Neural progenitor cell (in vitro differentiated cells): ENCODE measurements at regions not wholly inside any gene's neighbourhood (a gene's known extent, or its start where the extent isn't known, plus 50 kb on each side); places are given as distances from the start of the nearest gene placed in this dataset.

Source experiments
- DNase-seq: peaks from one replicate; pipeline ENCODE4 v3.0.0-alpha.2; 2016; ENCODE audit warnings: low spot score
- H2AFZ ChIP-seq: fragments of 200-600 bp; sonication (generic); replicated peaks from 2 replicates; pipeline ENCODE4 v1.6.1; 2016; ENCODE audit warnings: antibody characterized with exemption
- H3F3A ChIP-seq: fragments of 200-600 bp; sonication (generic); 2 replicates; pipeline ENCODE4 v1.6.1; 2016; ENCODE audit warnings: antibody characterized with exemption, low read depth
- H3K27ac ChIP-seq: fragments of 200-600 bp; sonication (generic); 2 replicates; pipeline ENCODE4 v1.5.1; 2016; ENCODE audit warnings: mild to moderate bottlenecking
- H3K27me3 ChIP-seq: fragments of 200-600 bp; sonication (generic); 2 replicates; pipeline ENCODE4 v1.6.1; 2016; ENCODE audit warnings: mild to moderate bottlenecking, moderate library complexity
- H3K36me3 ChIP-seq: fragments of 200-600 bp; sonication (generic); 2 replicates; pipeline ENCODE4 v1.5.1; 2016
- H3K4me1 ChIP-seq: fragments of 200-600 bp; sonication (generic); 2 replicates; pipeline ENCODE4 v1.6.1; 2016; ENCODE audit warnings: mixed run types
- H3K4me2 ChIP-seq: fragments of 200-600 bp; sonication (generic); 2 replicates; pipeline ENCODE4 v1.6.1; 2016
- H3K4me3 ChIP-seq: fragments of 200-600 bp; sonication (generic); 2 replicates; pipeline ENCODE4 v1.5.1; 2016
- H3K79me2 ChIP-seq: fragments of 200-600 bp; sonication (generic); 2 replicates; pipeline ENCODE4 v1.6.1; 2016; ENCODE audit warnings: low read depth
- H3K9ac ChIP-seq: fragments of 200-600 bp; sonication (generic); 2 replicates; pipeline ENCODE4 v1.6.1; 2016
- H3K9me3 ChIP-seq: fragments of 200-600 bp; sonication (generic); 2 replicates; pipeline ENCODE4 v1.5.1; 2016; ENCODE audit warnings: low read depth
- H4K20me1 ChIP-seq: fragments of 200-600 bp; sonication (generic); 2 replicates; pipeline ENCODE4 v1.6.1; 2016; ENCODE audit warnings: low read depth
- H3K27ac Mint-ChIP-seq: 3 replicates; pipeline ENCODE4 v1.8.0; 2021; ENCODE audit warnings: mixed read lengths
- H3K27me3 Mint-ChIP-seq: 2 replicates; pipeline ENCODE4 v1.8.0; 2022; ENCODE audit warnings: low read depth, mild to moderate bottlenecking, inconsistent platforms, moderate library complexity, mixed read lengths; ENCODE audit not compliant: insufficient read depth
- H3K36me3 Mint-ChIP-seq: 3 replicates; pipeline ENCODE4 v1.8.0; 2021; ENCODE audit warnings: mixed read lengths
- H3K4me1 Mint-ChIP-seq: 3 replicates; pipeline ENCODE4 v1.8.0; 2021; ENCODE audit warnings: mixed read lengths
- H3K4me3 Mint-ChIP-seq: 3 replicates; pipeline ENCODE4 v1.8.0; 2021; ENCODE audit warnings: mild to moderate bottlenecking, moderate library complexity, mixed read lengths
- H3K9me3 Mint-ChIP-seq: 3 replicates; pipeline ENCODE4 v1.8.0; 2020; ENCODE audit warnings: mixed read lengths
- EZH2 ChIP-seq: fragments of 200-600 bp; sonication (generic); IDR thresholded peaks from 2 replicates; pipeline ENCODE4 v1.6.1; 2017; ENCODE audit warnings: antibody characterized with exemption, mild to moderate bottlenecking, moderate library complexity
- EZH2phosphoT487 ChIP-seq: fragments of 200-600 bp; sonication (generic); IDR thresholded peaks from 2 replicates; pipeline ENCODE4 v1.6.1; 2017; ENCODE audit warnings: antibody characterized with exemption
- TF ChIP-seq, protein P1 (sequence below): fragments of 200-600 bp; sonication (generic); IDR thresholded peaks from 2 replicates; pipeline ENCODE4 v1.5.1; 2017; ENCODE audit warnings: antibody characterized with exemption, mild to moderate bottlenecking

GRCh38 chr6:163836876-163837690 is 422.6 kb downstream of the QKI start:
- H4K20me1 ChIP-seq = no peaks in the 10 kb centered on the region
- no peaks in the 10 kb centered on the region for H3K27me3 ChIP-seq
- Mint-ChIP-seq H3K4me1 (peaks cover 27% of the 10 kb centered on the region), H3K9me3 (peaks cover 25% of the 10 kb centered on the region), H3K36me3 (peaks cover 4% of the 10 kb centered on the region), H3K27ac (peak overlapping the region; percentile 59), H3K4me3 (no peak overlapping the region), H3K27me3 (peaks cover 8% of the 10 kb centered on the region)
- peaks cover 21% of the 10 kb centered on the region for H3K4me1 ChIP-seq
- H3K79me2 ChIP-seq = no peaks in the 10 kb centered on the region
- H2AFZ ChIP-seq = peak overlapping the region; percentile 63
- H3K9me3 ChIP-seq = peaks cover 5% of the 10 kb centered on the region
- peak overlapping the region; percentile 43 for H3K27ac ChIP-seq
- no peak overlapping the region for H3K4me3 ChIP-seq
- peak overlapping the region; percentile 27 for H3K4me2 ChIP-seq
- H3K36me3 ChIP-seq = no peaks in the 10 kb centered on the region
- TF ChIP-seq EZH2 (no peak), EZH2phosphoT487 (no peak)
- TF ChIP-seq, protein P1, sequence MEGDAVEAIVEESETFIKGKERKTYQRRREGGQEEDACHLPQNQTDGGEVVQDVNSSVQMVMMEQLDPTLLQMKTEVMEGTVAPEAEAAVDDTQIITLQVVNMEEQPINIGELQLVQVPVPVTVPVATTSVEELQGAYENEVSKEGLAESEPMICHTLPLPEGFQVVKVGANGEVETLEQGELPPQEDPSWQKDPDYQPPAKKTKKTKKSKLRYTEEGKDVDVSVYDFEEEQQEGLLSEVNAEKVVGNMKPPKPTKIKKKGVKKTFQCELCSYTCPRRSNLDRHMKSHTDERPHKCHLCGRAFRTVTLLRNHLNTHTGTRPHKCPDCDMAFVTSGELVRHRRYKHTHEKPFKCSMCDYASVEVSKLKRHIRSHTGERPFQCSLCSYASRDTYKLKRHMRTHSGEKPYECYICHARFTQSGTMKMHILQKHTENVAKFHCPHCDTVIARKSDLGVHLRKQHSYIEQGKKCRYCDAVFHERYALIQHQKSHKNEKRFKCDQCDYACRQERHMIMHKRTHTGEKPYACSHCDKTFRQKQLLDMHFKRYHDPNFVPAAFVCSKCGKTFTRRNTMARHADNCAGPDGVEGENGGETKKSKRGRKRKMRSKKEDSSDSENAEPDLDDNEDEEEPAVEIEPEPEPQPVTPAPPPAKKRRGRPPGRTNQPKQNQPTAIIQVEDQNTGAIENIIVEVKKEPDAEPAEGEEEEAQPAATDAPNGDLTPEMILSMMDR = no peak
- DNase-seq = peak; percentile 26
- H3K9ac ChIP-seq = no peak overlapping the region
- peaks cover 12% of the 10 kb centered on the region for H3F3A ChIP-seq

DNA sequence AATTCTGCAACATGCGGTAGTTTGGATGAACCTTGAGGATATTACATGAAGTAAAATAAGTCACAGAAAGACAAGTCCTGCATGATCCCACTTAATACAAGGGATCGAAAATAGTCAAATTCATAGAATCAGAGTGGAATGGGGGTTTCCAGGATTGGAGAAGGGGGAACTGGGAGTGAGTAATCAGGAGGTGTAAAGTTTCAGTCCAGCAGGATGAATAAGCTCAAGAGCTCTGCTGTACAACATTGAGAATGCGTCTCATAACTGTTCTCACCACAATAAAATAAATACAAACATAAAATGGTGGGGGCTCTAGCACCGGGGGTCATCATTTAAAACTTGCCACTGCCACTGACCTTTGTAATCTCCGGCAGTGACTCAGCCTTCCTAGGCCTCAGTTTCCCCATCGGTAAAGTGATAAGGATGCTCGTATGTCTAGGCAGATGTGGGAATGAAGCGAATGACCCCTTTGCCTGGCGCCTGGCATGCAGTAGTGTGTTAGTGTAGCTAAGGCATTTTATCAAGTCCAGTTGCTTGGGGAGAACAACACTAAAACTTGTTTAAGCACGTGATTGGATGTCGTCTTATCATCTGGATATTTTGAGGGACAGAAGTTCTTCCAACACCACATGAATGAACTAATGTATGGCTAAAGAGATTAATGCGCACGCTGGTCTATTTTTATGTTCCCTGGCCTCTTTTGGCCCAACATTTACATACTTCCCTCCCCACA is 421.1 kb downstream of the QKI start:
- H3K27ac ChIP-seq = no peak overlapping the region
- H3K36me3 Mint-ChIP-seq = peaks cover 6% of the 10 kb centered on the region
- no peak overlapping the region for H3K4me3 Mint-ChIP-seq
- H3K79me2 ChIP-seq = no peaks in the 10 kb centered on the region
- peak overlapping the region; percentile 14 for H3K27ac Mint-ChIP-seq
- H3K27me3 Mint-ChIP-seq = peaks cover 6% of the 10 kb centered on the region
- H2AFZ ChIP-seq = no peak overlapping the region
- H3K4me2 ChIP-seq = no peak overlapping the region
- no peaks in the 10 kb centered on the region for H3K27me3 ChIP-seq
- H3K4me3 ChIP-seq = no peak overlapping the region
- DNase-seq = no peak
- peaks cover 21% of the 10 kb centered on the region for H3K4me1 ChIP-seq
- H4K20me1 ChIP-seq = no peaks in the 10 kb centered on the region
- H3K4me1 Mint-ChIP-seq = peaks cover 27% of the 10 kb centered on the region
- H3K36me3 ChIP-seq = no peaks in the 10 kb centered on the region
- peaks cover 16% of the 10 kb centered on the region for H3K9me3 Mint-ChIP-seq
- no peak overlapping the region for H3K9ac ChIP-seq
- peaks cover 12% of the 10 kb centered on the region for H3F3A ChIP-seq
- H3K9me3 ChIP-seq = no peaks in the 10 kb centered on the region
- TF ChIP-seq EZH2phosphoT487 (no peak), EZH2 (no peak)
- TF ChIP-seq, protein P1 = no peak

- Mint-ChIP-seq H3K27ac (no peak overlapping the region), H3K4me1 (peaks cover 27% of the 10 kb centered on the region), H3K27me3 (peaks cover 6% of the 10 kb centered on the region), H3K36me3 (peaks cover 4% of the 10 kb centered on the region), H3K9me3 (peaks cover 13% of the 10 kb centered on the region), H3K4me3 (no peak overlapping the region)
- DNase-seq = no peak
- Histone ChIP-seq H3K4me2 (no peak overlapping the region), H3K9ac (no peak overlapping the region), H2AFZ (no peak overlapping the region), H3K27me3 (no peaks in the 10 kb centered on the region), H3K9me3 (no peaks in the 10 kb centered on the region), H4K20me1 (no peaks in the 10 kb centered on the region), H3K27ac (no peak overlapping the region), H3K36me3 (no peaks in the 10 kb centered on the region), H3K79me2 (no peaks in the 10 kb centered on the region), H3K4me3 (no peak overlapping the region), H3K4me1 (peaks cover 21% of the 10 kb centered on the region), H3F3A (peaks cover 12% of the 10 kb centered on the region)
- TF ChIP-seq EZH2phosphoT487 = no peak
These were observed 419.9 kb downstream of the QKI start for GRCh38 chr6:163834226-163834970.
